ENCODE measurements at regions not wholly inside any gene's neighbourhood (a gene's known extent, or its start where the extent isn't known, plus 50 kb on each side); places are given as distances from the start of the nearest gene placed in this dataset.

- FAIRE-seq, result no peak
- Histone ChIP-seq H3K9me3 (ENCODE audit: insufficient read depth, low read depth, low read length) (no peaks in the 10 kb centered on the region), H3K79me2 (ENCODE audit: insufficient read depth, low read length) (no peaks in the 10 kb centered on the region), H3K4me3 (ENCODE audit: insufficient read depth, low read depth, low read length) (no peak overlapping the region), H4K20me1 (ENCODE audit: insufficient read depth, low read length) (no peaks in the 10 kb centered on the region), H3K4me1 (ENCODE audit: insufficient read depth, low read length) (no peaks in the 10 kb centered on the region), H2AFZ (ENCODE audit: low read depth, low read length) (no peak overlapping the region), H3K27me3 (ENCODE audit: insufficient read depth, low read length) (no peaks in the 10 kb centered on the region), H3K4me2 (ENCODE audit: low read length) (no peak overlapping the region), H3K27ac (ENCODE audit: low read depth, low read length) (no peak overlapping the region), H3K36me3 (ENCODE audit: insufficient read depth, low read length) (no peaks in the 10 kb centered on the region), H3K9ac (ENCODE audit: low read length) (no peak overlapping the region)
- Mint-ChIP-seq H3K9me3 (ENCODE audit: unreplicated experiment) (no peaks in the 10 kb centered on the region), H3K4me1 (ENCODE audit: low read depth, unreplicated experiment) (peaks cover 5% of the 10 kb centered on the region), H3K27me3 (ENCODE audit: low read depth, unreplicated experiment) (no peaks in the 10 kb centered on the region), H3K36me3 (ENCODE audit: low read depth, unreplicated experiment) (no peaks in the 10 kb centered on the region), H3K27ac (ENCODE audit: unreplicated experiment) (no peak overlapping the region), H3K4me3 (ENCODE audit: unreplicated experiment) (no peak overlapping the region)
- no peak for TF ChIP-seq EZH2 (IDR thresholded peaks at IDR 0.05; ENCODE audit: insufficient read depth, low read length)
- TF ChIP-seq, protein P1, sequence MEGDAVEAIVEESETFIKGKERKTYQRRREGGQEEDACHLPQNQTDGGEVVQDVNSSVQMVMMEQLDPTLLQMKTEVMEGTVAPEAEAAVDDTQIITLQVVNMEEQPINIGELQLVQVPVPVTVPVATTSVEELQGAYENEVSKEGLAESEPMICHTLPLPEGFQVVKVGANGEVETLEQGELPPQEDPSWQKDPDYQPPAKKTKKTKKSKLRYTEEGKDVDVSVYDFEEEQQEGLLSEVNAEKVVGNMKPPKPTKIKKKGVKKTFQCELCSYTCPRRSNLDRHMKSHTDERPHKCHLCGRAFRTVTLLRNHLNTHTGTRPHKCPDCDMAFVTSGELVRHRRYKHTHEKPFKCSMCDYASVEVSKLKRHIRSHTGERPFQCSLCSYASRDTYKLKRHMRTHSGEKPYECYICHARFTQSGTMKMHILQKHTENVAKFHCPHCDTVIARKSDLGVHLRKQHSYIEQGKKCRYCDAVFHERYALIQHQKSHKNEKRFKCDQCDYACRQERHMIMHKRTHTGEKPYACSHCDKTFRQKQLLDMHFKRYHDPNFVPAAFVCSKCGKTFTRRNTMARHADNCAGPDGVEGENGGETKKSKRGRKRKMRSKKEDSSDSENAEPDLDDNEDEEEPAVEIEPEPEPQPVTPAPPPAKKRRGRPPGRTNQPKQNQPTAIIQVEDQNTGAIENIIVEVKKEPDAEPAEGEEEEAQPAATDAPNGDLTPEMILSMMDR (IDR thresholded peaks at IDR 0.05; ENCODE audit: insufficient read depth, low read depth, low read length), result no peak
- DNase-seq (ENCODE audit: low read depth), result no peak
Observed at GRCh38 chr2:187093771-187094412, 244.9 kb upstream of the ZSWIM2 start.

GRCh38 chr2:187091664-187092063, 242.7 kb upstream of the ZSWIM2 start:
- no peaks in the 10 kb centered on the region for H3K36me3 Mint-ChIP-seq (ENCODE audit: low read depth, unreplicated experiment)
- no peak overlapping the region for H3K27ac Mint-ChIP-seq (ENCODE audit: unreplicated experiment)
- TF ChIP-seq EZH2 (IDR thresholded peaks at IDR 0.05; ENCODE audit: insufficient read depth, low read length), result no peak
- TF ChIP-seq, protein P1 (IDR thresholded peaks at IDR 0.05; ENCODE audit: insufficient read depth, low read depth, low read length), result no peak
- H3K9me3 ChIP-seq (ENCODE audit: insufficient read depth, low read depth, low read length), result no peaks in the 10 kb centered on the region
- no peak overlapping the region for H2AFZ ChIP-seq (ENCODE audit: low read depth, low read length)
- no peaks in the 10 kb centered on the region for H3K9me3 Mint-ChIP-seq (ENCODE audit: unreplicated experiment)
- no peaks in the 10 kb centered on the region for H4K20me1 ChIP-seq (ENCODE audit: insufficient read depth, low read length)
- no peaks in the 10 kb centered on the region for H3K27me3 ChIP-seq (ENCODE audit: insufficient read depth, low read length)
- peaks cover 5% of the 10 kb centered on the region for H3K4me1 Mint-ChIP-seq (ENCODE audit: low read depth, unreplicated experiment)
- no peak overlapping the region for H3K4me3 ChIP-seq (ENCODE audit: insufficient read depth, low read depth, low read length)
- H3K27ac ChIP-seq (ENCODE audit: low read depth, low read length), result no peak overlapping the region
- FAIRE-seq (no peak), DNase-seq (ENCODE audit: low read depth) (peak; percentile 49)
- no peaks in the 10 kb centered on the region for H3K27me3 Mint-ChIP-seq (ENCODE audit: low read depth, unreplicated experiment)
- no peaks in the 10 kb centered on the region for H3K79me2 ChIP-seq (ENCODE audit: insufficient read depth, low read length)
- no peaks in the 10 kb centered on the region for H3K36me3 ChIP-seq (ENCODE audit: insufficient read depth, low read length)
- no peak overlapping the region for H3K4me3 Mint-ChIP-seq (ENCODE audit: unreplicated experiment)
- H3K9ac ChIP-seq (ENCODE audit: low read length), result no peak overlapping the region
- H3K4me2 ChIP-seq (ENCODE audit: low read length), result no peak overlapping the region
- no peaks in the 10 kb centered on the region for H3K4me1 ChIP-seq (ENCODE audit: insufficient read depth, low read length)

- Mint-ChIP-seq H3K9me3 (ENCODE audit: unreplicated experiment) (no peaks in the 10 kb centered on the region), H3K4me3 (ENCODE audit: unreplicated experiment) (no peak overlapping the region), H3K27me3 (ENCODE audit: low read depth, unreplicated experiment) (peaks cover 2% of the 10 kb centered on the region), H3K27ac (ENCODE audit: unreplicated experiment) (no peak overlapping the region), H3K36me3 (ENCODE audit: low read depth, unreplicated experiment) (no peaks in the 10 kb centered on the region), H3K4me1 (ENCODE audit: low read depth, unreplicated experiment) (no peaks in the 10 kb centered on the region)
- Histone ChIP-seq H3K4me1 (ENCODE audit: insufficient read depth, low read length) (no peaks in the 10 kb centered on the region), H4K20me1 (ENCODE audit: insufficient read depth, low read length) (no peaks in the 10 kb centered on the region), H2AFZ (ENCODE audit: low read depth, low read length) (no peak overlapping the region), H3K4me2 (ENCODE audit: low read length) (no peak overlapping the region), H3K36me3 (ENCODE audit: insufficient read depth, low read length) (no peaks in the 10 kb centered on the region), H3K27me3 (ENCODE audit: insufficient read depth, low read length) (no peaks in the 10 kb centered on the region), H3K27ac (ENCODE audit: low read depth, low read length) (no peak overlapping the region), H3K4me3 (ENCODE audit: insufficient read depth, low read depth, low read length) (no peak overlapping the region), H3K9ac (ENCODE audit: low read length) (no peak overlapping the region), H3K79me2 (ENCODE audit: insufficient read depth, low read length) (no peaks in the 10 kb centered on the region), H3K9me3 (ENCODE audit: insufficient read depth, low read depth, low read length) (no peaks in the 10 kb centered on the region)
- FAIRE-seq (no peak), DNase-seq (ENCODE audit: low read depth) (no peak)
- TF ChIP-seq, protein P1 (IDR thresholded peaks at IDR 0.05; ENCODE audit: insufficient read depth, low read depth, low read length), result no peak
- no peak for TF ChIP-seq EZH2 (IDR thresholded peaks at IDR 0.05; ENCODE audit: insufficient read depth, low read length)
Observed at GRCh38 chr2:187084524-187084923, 235.6 kb upstream of the ZSWIM2 start.
